DMS114 treated with DMSO at 0.1 percent for 48 hours (cell line): ENCODE measurements at regions not wholly inside any gene's neighbourhood (a gene's known extent, or its start where the extent isn't known, plus 50 kb on each side); places are given as distances from the start of the nearest gene placed in this dataset.

Source experiments
- DNase-seq: peaks from one replicate; lab custom pipeline; 2025; ENCODE audit not compliant: unreplicated experiment; lab: John Stamatoyannopoulos, UW

GRCh38 chr3:95408464-95408862, 1345.6 kb downstream of the NSUN3 start:
- DNase-seq = no peak

GRCh38 chr3:95418251-95418650, 1355.4 kb downstream of the NSUN3 start:
- no peak for DNase-seq

- DNase-seq = no peak
Observed at GRCh38 chr3:95424279-95424678, 1361.4 kb downstream of the NSUN3 start.

GRCh38 chr3:95434491-95434890, 1371.6 kb downstream of the NSUN3 start:
- DNase-seq = no peak

- DNase-seq = no peak
Observed at GRCh38 chr3:95437409-95437808, 1374.5 kb downstream of the NSUN3 start.

- DNase-seq = no peak
Observed at GRCh38 chr3:95438274-95438673, 1375.4 kb downstream of the NSUN3 start.

GRCh38 chr3:95442766-95443165, 1371.6 kb upstream of the EPHA6 start:
- DNase-seq = no peak

- DNase-seq = no peak
Observed at GRCh38 chr3:95449841-95450240, 1364.6 kb upstream of the EPHA6 start.

GRCh38 chr3:95453242-95453641, 1361.2 kb upstream of the EPHA6 start:
- DNase-seq = no peak

- no peak for DNase-seq
Observed at GRCh38 chr3:95456835-95457234, 1357.6 kb upstream of the EPHA6 start.

GRCh38 chr3:95459706-95460105, 1354.7 kb upstream of the EPHA6 start:
- DNase-seq = no peak

GRCh38 chr3:95460274-95460673, 1354.1 kb upstream of the EPHA6 start:
- no peak for DNase-seq

GRCh38 chr3:95462161-95462560, 1352.2 kb upstream of the EPHA6 start:
- no peak for DNase-seq

GRCh38 chr3:95464346-95464745, 1350.0 kb upstream of the EPHA6 start:
- DNase-seq = no peak

GRCh38 chr3:95468331-95468730, 1346.1 kb upstream of the EPHA6 start:
- DNase-seq = no peak

GRCh38 chr3:95474338-95474737, 1340.1 kb upstream of the EPHA6 start:
- DNase-seq = no peak

- no peak for DNase-seq
Observed at GRCh38 chr3:95476534-95476933, 1337.9 kb upstream of the EPHA6 start.

- no peak for DNase-seq
Observed at GRCh38 chr3:95506174-95506573, 1308.2 kb upstream of the EPHA6 start.

GRCh38 chr3:95508124-95508523, 1306.3 kb upstream of the EPHA6 start:
- DNase-seq = no peak

- DNase-seq = no peak
Observed at GRCh38 chr3:95511828-95512227, 1302.6 kb upstream of the EPHA6 start.

GRCh38 chr3:95514260-95514659, 1300.1 kb upstream of the EPHA6 start:
- no peak for DNase-seq

- DNase-seq = no peak
Observed at GRCh38 chr3:95521396-95521795, 1293.0 kb upstream of the EPHA6 start.

GRCh38 chr3:95522449-95522848, 1291.9 kb upstream of the EPHA6 start:
- DNase-seq = no peak

- DNase-seq = no peak
Observed at GRCh38 chr3:95539950-95540483, 1274.4 kb upstream of the EPHA6 start.
